Heart left ventricle (tissue), 13 donors: ENCODE measurements at regions not wholly inside any gene's neighbourhood (a gene's known extent, or its start where the extent isn't known, plus 50 kb on each side); places are given as distances from the start of the nearest gene placed in this dataset.

Experiments
- POLR2A ChIP-seq, 2 donors: fragments of 450-650 bp; IDR thresholded peaks; one replicate each; pipeline ENCODE4 v1.6.1; 2017; ENCODE audit warnings: antibody characterized with exemption in 2 of 2, mild to moderate bottlenecking in 2 of 2, moderate library complexity in 2 of 2
- TF ChIP-seq, protein P1 (sequence below), 12 donors: fragments of 200-600 bp; sonication (generic) in 4 of 12; IDR thresholded peaks; one replicate each; pipeline versions ENCODE4 v1.5.0 to v1.8.0; 2018 to 2022; ENCODE audit warnings: antibody characterized with exemption in 12 of 12, mild to moderate bottlenecking in 5 of 12
- donor health status: ischemic (EF 13 %, LVEDD 7.1; RV severe dilation, severe dysfunction).
- donor health status: DM: no; HTN: yes; CAD: no.
- donor health status: DM: no; HTN: no; CAD: no.
- donor health status: ischemic (EF 25% LVEDD 6.9; RV normal size, moderate dysfunction).
- donor health status: ischemic (EF 25% LVEDD 5.7; RV mildly dilated, moderate dysfunction).
- donor health status: ischemic (EF 35%, LVEDD 5.7; RV mildly dilated, moderate dysfunction).
- donor health status: nonischemic (EF 11% LVEDD 7.7; RV severe dilation, severe dysfunction).
- donor health status: DM: yes; HTN: yes; CAD: no.
- donor health status: PGD.
- donor health status: ischemic (EF 29% LVEDD 5.4; RV normal size, mild dysfunction).
- donor health status: nonischemic (EF 23%, LVEDD 6.1; RV moderate dilation, normal function).

DNA sequence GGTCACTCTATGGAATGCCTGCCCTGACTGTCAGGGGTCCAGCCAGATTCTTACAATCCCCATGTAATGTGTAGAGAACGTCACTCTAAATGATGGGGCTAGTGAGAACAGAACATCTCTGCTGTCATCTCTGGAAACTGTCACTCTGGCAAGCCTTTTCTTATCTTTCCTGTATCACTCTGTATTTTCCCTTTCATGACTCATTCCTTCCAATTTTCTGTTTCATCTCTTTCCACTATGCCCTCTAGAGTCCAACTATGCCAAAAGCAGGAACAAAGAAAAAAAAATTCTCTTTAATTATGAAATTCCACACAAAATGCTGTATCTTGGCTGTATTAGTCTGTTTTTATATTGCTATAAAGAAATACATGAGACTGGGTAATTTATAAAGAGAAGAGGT is 608.8 kb downstream of the ADCYAP1 start:
- TF ChIP-seq POLR2A (IDR thresholded peaks at IDR 0.05): no peak
- TF ChIP-seq, protein P1, sequence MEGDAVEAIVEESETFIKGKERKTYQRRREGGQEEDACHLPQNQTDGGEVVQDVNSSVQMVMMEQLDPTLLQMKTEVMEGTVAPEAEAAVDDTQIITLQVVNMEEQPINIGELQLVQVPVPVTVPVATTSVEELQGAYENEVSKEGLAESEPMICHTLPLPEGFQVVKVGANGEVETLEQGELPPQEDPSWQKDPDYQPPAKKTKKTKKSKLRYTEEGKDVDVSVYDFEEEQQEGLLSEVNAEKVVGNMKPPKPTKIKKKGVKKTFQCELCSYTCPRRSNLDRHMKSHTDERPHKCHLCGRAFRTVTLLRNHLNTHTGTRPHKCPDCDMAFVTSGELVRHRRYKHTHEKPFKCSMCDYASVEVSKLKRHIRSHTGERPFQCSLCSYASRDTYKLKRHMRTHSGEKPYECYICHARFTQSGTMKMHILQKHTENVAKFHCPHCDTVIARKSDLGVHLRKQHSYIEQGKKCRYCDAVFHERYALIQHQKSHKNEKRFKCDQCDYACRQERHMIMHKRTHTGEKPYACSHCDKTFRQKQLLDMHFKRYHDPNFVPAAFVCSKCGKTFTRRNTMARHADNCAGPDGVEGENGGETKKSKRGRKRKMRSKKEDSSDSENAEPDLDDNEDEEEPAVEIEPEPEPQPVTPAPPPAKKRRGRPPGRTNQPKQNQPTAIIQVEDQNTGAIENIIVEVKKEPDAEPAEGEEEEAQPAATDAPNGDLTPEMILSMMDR (IDR thresholded peaks at IDR 0.05): no peak
